ENCODE measurements at regions not wholly inside any gene's neighbourhood (a gene's known extent, or its start where the extent isn't known, plus 50 kb on each side); places are given as distances from the start of the nearest gene placed in this dataset.

- Histone ChIP-seq H3K36me3 (no peaks in the 10 kb centered on the region), H3K27me3 (ENCODE audit: insufficient read depth, low read depth, severe bottlenecking) (no peaks in the 10 kb centered on the region), H3K9me3 (ENCODE audit: severe bottlenecking) (no peaks in the 10 kb centered on the region), H3K4me3 (ENCODE audit: low read depth, low read length) (no peak overlapping the region), H3K27ac (no peak overlapping the region)
- no peak for DNase-seq
- no peak for TF ChIP-seq CTCF (IDR thresholded peaks at IDR 0.05; ENCODE audit: low read depth, low read length)
Observed at GRCh38 chr14:76282581-76282980, 93.4 kb upstream of the ESRRB start.

- H3K9me3 ChIP-seq (ENCODE audit: severe bottlenecking), result no peaks in the 10 kb centered on the region
- no peaks in the 10 kb centered on the region for H3K36me3 ChIP-seq
- DNase-seq, result no peak
- H3K27ac ChIP-seq, result no peak overlapping the region
- no peak overlapping the region for H3K4me3 ChIP-seq (ENCODE audit: low read depth, low read length)
- H3K27me3 ChIP-seq (ENCODE audit: insufficient read depth, low read depth, severe bottlenecking), result no peaks in the 10 kb centered on the region
- no peak for TF ChIP-seq CTCF (IDR thresholded peaks at IDR 0.05; ENCODE audit: low read depth, low read length)
Observed at GRCh38 chr14:76287063-76287462, 88.9 kb upstream of the ESRRB start.

- no peak for DNase-seq
- H3K27me3 ChIP-seq (ENCODE audit: insufficient read depth, low read depth, severe bottlenecking), result no peaks in the 10 kb centered on the region
- TF ChIP-seq CTCF (IDR thresholded peaks at IDR 0.05; ENCODE audit: low read depth, low read length), result no peak
Observed at GRCh38 chr14:76289276-76289675, 86.7 kb upstream of the ESRRB start.

GRCh38 chr14:76292561-76292960 lies 83.4 kb upstream of the ESRRB start:
- Histone ChIP-seq H3K4me3 (ENCODE audit: low read depth, low read length) (no peak overlapping the region), H3K36me3 (no peaks in the 10 kb centered on the region), H3K9me3 (ENCODE audit: severe bottlenecking) (no peaks in the 10 kb centered on the region), H3K27me3 (ENCODE audit: insufficient read depth, low read depth, severe bottlenecking) (no peaks in the 10 kb centered on the region), H3K27ac (no peak overlapping the region)
- TF ChIP-seq CTCF (IDR thresholded peaks at IDR 0.05; ENCODE audit: low read depth, low read length), result no peak
- DNase-seq, result no peak

More at GRCh38 chr14:76289276-76289675, 86.7 kb upstream of the ESRRB start:
- no peak overlapping the region for H3K4me3 ChIP-seq (ENCODE audit: low read depth, low read length)
- H3K9me3 ChIP-seq (ENCODE audit: severe bottlenecking), result no peaks in the 10 kb centered on the region
- H3K36me3 ChIP-seq, result no peaks in the 10 kb centered on the region
- H3K27ac ChIP-seq, result no peak overlapping the region

GRCh38 chr14:76293221-76293620 lies 82.7 kb upstream of the ESRRB start:
- DNase-seq, result no peak
- H3K36me3 ChIP-seq, result no peaks in the 10 kb centered on the region
- TF ChIP-seq CTCF (IDR thresholded peaks at IDR 0.05; ENCODE audit: low read depth, low read length), result no peak
- H3K9me3 ChIP-seq (ENCODE audit: severe bottlenecking), result no peaks in the 10 kb centered on the region
- no peak overlapping the region for H3K27ac ChIP-seq
- H3K4me3 ChIP-seq (ENCODE audit: low read depth, low read length), result no peak overlapping the region
- H3K27me3 ChIP-seq (ENCODE audit: insufficient read depth, low read depth, severe bottlenecking), result no peaks in the 10 kb centered on the region

GRCh38 chr14:76293923-76294322 lies 82.0 kb upstream of the ESRRB start:
- no peak overlapping the region for H3K27ac ChIP-seq
- H3K36me3 ChIP-seq, result no peaks in the 10 kb centered on the region
- DNase-seq, result no peak
- no peaks in the 10 kb centered on the region for H3K27me3 ChIP-seq (ENCODE audit: insufficient read depth, low read depth, severe bottlenecking)
- TF ChIP-seq CTCF (IDR thresholded peaks at IDR 0.05; ENCODE audit: low read depth, low read length), result no peak
- H3K9me3 ChIP-seq (ENCODE audit: severe bottlenecking), result no peaks in the 10 kb centered on the region
- no peak overlapping the region for H3K4me3 ChIP-seq (ENCODE audit: low read depth, low read length)

Data from WERI-Rb-1 (cell line).